Pulmonary artery endothelial cell (primary cell): ENCODE measurements at regions not wholly inside any gene's neighbourhood (a gene's known extent, or its start where the extent isn't known, plus 50 kb on each side); places are given as distances from the start of the nearest gene placed in this dataset.
A peak's percentile ranks its signal among the peaks of the same experiment; 100 is the strongest.
"Not testable (repeated sequence)": the region's sequence is repeated elsewhere in the genome, so short reads cannot be mapped to it uniquely, and the experiment has no call there.

Experiments
- DNase-seq: peaks from one replicate; pipeline ENCODE4 v3.0.0-alpha.2; 2011; ENCODE audit warnings: low read depth, low spot score

DNA sequence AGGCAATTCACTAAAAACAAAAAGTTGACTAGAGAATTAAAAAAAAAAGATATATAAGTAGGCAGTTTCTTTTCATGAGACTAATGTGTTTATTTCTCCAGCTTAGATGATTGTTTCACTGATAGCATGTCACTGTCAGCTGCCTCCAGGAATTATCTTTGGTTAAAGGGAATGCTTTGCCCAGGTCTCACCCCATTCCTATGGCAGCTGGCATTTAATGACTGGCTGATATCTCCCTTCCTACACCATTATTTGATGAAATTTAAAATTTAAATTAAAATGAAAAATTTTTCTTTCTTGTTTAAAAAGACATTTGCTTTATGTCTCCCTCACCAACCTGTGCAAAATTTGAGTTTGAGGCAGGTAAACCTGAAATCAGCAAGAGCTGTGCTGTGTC is 214.5 kb upstream of the PRSS1 start:
- no peak for DNase-seq

DNA sequence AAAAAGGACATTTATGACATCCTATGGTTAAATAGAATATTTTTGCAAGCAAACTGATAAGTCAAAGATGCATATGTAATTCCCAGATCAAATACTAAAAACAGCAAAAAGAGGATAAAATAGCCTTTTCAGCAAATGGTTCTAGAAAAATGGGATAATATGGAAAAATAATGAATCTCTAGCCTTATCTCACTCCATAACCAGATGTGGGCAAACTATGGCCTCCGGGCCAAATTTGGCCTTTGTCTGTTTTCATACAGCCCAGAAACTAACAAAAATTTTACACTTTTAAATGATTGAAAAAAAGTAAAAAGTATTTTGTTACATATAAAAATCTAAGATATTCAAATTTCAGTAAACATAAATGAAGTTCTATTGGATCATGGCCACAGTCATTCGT is 215.4 kb upstream of the PRSS1 start:
- no peak for DNase-seq

DNA sequence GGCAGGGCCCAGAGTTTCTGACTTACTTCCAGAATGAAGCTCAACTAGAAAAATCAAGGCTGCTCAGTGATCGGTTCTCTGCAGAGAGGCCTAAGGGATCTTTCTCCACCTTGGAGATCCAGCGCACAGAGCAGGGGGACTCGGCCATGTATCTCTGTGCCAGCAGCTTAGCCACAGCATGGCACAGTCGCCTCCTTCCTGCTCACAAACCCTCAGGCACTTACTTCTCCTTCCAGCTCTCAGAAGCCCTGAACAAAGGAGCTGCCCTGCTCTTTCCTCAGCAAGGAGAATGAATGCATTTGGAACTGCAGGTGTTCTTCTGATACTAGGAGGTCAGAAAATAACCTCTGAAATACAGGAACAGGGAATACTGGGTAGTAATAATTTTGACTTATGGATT is 219.7 kb upstream of the PRSS1 start:
- no peak for DNase-seq

DNA sequence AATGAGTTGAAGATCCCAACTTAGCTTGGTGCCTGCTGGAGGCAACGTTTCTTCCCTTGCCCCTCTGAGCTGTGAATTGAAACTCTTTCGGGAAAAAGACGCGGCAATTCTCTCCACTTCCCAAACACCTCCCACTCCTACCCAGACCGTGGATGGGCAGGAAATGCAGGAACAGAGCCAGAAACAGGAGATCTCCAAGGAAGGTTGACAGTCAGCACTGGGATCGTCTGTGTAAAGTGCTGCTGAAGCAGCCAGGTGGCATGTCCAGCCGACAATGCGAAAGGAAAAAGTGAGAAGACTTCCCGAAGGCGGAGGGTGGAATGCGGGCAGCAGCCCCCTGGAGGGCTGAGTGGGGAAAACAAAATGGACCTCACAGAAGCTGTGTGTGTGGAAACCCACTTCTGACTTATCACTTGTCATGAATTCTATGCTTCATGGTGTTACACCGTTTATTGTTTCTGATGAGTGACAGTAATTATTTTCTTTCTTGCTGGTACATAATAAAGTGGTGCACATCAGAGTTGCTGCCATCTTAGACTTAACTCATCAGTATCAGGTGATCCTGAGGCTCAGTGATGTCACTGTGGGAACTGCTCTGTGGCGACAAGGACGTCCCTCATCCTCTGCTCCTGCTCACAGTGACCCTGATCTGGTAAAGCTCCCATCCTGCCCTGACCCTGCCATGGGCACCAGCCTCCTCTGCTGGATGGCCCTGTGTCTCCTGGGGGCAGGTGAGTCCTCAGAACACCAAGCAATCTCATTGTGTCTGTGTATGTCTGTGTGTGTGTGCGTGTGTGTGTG is 220.5 kb upstream of the PRSS1 start:
- DNase-seq: no peak

DNA sequence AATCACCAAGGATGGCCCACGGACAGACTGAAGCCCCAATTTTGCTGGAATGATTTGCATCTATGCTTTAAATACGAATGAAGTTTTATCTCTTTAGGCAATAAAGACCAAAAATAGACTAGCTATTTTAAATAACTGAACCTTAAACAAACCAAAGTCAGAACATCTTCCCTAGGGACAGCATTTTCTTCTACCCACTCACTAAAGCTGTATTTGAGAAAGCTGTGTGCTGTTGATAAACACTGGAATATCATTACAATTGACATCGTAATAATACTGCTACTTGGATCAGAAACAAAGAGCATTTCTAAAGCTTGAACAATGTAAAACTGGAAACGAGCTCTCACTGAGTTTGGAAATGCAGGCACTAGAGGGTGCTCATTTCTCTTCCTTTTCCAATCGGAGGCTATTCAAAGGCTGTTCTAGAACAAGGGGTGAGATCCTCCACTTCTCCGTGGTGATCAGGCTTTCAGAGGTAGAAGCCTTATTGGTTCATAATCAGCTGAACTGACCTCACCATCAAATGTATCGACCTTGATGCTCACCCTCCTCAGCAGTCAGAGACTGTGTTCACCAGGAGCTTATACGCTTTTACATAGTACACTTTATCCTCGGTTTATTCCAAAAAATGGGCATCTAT is 225.3 kb upstream of the PRSS1 start:
- DNase-seq: no peak

DNA sequence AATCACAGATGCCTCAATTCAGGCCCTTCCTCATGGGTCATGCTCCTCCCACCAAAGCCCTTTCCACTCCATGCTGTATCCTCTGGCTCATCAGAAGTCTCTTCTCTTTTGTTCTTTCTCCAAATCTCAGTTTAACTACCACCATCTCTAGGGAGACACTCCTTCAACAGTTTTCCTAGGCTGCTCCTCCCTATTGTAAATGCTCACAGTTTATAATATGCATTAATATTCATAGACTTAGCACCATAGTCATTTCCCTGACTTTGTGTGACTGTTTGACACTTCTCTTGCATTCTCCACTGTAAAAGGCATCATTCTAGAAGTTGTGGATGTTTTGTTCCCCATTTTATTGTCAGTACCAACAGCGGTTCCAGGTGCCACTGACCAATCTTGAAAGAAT is 226.5 kb upstream of the PRSS1 start:
- DNase-seq: no peak

DNA sequence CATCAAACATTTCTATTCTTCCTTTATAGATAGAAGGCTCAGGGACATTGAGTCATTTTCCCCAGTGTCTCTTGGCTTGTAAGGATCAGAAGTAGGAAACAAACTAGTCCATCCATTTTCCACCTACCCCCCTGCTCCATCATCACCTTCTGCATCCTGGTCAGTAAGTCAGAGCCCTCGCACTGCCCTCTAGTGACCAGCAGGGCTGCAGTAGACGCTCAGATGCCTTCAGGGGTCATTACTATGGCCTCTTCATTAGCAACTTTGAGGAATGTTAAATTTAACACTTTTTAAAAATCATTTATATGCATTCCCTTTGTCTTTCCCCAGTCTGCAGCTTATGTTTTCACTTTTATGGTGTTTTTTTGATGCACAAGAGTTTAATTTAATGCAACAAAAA is 228.4 kb upstream of the PRSS1 start:
- not testable (repeated sequence) for DNase-seq

DNA sequence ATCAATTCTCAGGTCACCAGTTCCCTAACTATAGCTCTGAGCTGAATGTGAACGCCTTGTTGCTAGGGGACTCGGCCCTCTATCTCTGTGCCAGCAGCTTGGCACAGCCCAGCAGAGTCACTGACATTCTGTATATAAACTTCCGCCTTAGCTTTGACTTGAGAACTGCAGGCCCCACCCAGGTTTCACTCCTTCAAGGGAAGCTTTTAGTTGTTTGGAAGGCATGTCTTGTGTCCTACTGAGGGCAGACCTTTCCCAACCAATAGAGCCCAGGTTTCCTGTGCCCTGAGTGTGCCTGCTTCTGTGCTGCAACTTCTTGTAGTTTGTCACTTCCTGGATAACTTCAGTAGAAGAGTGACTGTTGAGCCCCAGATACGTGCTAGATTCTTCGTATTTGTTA is 228.8 kb upstream of the PRSS1 start:
- not testable (repeated sequence) for DNase-seq

DNA sequence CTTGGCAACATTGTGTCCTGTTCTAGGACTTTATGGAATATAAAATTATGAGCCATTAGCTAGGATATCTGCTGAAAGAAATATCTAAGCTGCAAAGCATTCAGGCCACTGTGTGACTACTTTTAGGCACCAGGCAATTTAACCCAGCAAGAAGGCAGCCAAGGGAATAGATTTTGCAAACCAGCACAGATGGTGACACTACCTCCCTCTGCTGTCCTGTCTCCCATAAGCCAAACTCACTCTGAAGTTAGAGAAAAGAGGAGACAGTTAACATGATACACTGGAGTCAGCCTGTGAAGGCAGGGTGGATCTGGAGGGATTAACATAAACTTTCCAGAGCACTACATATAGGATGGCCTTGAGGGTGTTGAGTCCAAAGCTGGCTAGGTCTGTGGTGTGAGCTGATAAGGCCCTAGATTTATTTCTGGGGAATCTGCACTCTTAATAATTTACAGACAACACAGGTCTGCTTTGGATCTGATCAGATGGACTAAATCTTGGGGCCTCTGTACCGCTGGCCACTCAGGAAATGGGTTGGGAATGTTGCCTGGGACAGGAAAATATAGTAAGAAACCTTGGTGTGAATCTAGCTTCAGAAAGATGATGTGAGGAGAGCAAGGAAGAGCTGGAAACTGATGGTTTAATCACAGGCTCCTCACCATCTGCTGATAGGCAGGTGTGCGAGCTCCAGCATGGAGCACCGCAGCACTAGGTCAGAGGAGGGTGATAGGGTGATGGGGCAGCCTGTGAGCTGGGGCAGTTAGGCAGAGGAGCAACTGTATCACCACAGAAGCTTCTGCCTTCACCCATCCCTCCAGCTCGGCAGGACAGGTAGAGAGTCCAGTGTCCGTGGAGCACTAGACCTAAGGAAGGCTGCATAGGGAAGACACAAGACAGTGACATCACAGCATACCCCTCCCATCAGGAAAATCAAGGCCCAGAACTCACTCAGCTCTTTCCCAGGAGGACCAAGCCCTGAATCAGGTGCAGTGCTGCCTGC is 229.9 kb upstream of the PRSS1 start:
- no peak for DNase-seq

DNA sequence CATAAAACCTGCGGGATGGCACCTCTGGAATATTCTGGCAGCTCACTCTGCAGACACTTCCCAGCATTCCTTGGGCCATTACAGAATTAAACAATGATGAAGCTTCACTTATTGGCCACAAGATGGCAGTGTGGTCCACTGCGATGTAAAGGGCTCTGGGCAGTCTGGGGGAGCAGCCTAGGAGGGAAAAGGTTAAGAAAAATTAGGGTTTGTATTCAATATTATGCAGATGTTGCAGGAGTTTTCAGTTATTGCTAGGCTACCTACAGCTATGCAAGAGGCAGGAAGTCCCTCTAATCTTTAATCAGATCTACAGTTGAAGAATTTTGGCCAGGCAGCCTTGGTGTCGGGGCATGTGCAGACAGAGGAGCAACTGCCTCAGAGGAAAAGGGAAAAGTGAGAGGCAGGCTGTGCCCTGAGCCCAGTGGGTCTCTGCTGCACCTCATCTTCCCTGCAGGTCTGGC is 233.2 kb upstream of the PRSS1 start:
- DNase-seq: peak; percentile 33

DNA sequence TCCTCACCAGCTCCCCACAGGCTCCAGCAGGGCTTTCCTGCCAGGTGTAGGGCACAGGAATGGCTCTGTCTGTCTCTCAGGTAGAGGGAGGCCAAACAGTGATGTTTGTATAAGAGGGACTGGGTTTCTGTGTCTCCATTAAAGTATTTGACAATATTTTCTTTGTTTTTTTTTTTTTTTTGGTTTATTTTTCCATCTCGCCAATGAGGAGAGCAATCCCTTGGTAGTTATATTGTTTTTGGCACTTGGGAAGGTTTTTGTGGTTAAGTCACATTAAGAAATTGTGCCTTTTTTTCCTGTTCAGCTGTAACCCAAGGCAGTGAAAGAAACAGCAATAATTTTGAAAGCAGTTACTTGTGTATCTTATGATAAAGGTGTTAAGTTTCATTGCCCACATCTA is 234.6 kb upstream of the PRSS1 start:
- DNase-seq: not testable (repeated sequence)

DNA sequence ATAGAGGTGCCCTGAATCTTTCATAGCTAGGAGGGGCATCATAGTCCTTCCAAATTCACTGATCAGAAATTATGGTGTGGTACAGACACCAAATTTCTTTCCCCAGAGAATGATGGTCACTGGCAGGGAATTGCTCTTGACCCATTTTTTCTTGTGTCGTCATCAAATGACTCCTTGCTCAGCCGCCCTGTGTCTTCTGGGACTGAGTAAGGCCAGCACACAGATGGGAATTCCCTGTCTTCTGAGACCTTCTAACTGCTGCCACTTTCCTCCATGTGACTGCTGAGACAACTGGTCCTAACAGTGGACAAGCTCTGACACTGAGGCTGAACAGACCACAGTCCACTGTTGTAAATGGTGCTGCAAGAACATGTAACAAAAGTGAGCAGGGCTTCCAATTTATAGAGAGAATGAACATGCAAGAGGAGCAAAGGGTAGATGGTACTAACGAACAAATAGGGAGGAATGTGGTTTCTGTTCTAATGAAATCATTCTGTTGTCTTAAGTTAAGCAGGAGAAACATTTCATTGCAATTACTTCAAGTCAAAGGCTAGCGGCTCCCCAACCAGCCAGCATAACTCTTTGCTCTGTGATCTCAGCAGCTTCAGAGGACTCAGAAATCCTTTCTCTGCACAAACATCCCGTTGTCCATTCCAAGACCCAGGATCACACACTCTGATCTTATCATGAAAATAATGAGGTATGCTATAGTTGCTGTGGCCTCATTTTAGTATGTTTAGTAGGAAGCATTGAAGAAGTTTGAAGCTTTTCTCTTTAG is 235.9 kb upstream of the PRSS1 start:
- no peak for DNase-seq

DNA sequence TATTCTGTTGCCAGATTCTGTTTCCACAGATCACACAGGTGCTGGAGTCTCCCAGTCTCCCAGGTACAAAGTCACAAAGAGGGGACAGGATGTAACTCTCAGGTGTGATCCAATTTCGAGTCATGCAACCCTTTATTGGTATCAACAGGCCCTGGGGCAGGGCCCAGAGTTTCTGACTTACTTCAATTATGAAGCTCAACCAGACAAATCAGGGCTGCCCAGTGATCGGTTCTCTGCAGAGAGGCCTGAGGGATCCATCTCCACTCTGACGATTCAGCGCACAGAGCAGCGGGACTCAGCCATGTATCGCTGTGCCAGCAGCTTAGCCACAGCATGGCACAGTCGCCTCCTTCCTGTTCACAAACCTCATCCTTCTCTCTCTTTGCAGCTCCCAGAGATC is 237.5 kb upstream of the PRSS1 start:
- no peak for DNase-seq

DNA sequence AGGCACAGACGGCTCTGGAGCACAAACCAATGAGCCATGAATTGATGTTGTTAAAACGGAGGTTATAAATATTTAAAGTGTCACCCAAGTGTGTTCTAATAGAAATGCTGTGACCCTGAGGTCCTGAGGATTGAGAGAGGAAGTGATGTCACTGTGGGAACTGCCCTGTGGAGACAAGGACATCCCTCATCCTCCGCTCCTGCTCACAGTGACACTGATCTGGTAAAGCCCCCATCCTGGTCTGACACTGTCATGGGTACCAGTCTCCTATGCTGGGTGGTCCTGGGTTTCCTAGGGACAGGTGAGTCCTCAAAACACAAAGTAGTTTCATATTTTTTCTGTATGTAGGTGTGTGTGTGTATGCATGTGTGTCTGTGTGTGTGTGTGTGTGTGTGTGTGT is 237.9 kb upstream of the PRSS1 start:
- no peak for DNase-seq

DNA sequence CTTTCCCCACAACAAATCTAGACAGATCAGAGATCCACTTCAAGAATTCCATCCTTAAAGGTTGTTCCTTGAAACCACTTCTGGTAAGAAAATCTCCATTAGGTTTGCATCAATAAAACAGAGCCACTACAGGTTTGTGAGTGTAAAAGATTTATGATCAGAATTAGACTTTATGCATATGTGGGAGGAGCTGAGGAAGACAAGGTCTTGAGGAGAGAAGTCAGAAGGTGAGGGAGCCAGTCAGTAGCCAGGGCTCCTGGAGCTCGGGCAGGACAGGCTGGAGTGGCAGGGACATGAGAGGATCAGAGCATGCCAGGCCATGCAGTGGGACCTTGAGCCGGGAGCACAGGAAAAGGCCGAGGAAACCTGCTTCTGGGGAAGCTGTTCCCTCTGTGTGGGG is 240.0 kb upstream of the PRSS1 start:
- not testable (repeated sequence) for DNase-seq

DNA sequence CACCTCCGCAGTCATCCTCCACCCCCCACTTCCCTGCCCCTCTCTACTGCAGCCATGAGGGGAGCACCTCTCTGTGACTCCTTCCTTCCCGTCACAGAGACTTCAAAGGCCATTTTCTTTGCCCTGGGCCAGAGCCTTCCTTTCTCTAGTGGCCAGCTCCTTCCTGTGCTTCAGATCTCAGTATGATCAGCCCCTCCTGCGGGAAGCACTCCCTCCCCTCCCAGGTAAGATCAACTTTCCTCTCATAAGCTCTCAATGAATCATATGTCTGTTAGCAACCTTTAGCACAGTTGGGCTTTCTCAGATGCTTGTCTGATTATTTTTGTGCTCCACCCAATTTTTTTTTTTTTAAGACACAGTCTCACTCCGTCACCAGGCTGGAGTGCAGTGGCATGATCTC is 241.0 kb upstream of the PRSS1 start:
- no peak for DNase-seq

DNA sequence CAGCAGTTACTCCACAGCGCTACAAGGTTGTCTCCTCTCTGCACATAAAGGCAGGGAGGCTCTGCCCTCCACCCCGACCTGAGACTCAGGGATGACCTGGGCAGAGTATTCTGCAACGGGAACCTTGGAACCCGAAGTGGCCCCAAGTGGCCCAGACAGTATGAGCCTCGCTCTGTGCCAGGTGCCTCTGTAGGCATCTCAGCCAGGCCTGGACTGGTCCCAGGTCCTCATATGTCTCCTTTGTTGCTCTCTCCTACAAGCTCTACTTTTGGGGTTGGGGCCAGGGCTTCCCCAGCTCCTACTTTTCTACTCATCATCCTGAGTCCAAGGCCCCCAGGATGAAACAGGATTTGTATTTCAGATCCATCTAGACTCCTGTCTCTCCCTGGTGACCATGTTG is 241.5 kb upstream of the PRSS1 start:
- DNase-seq: no peak

DNA sequence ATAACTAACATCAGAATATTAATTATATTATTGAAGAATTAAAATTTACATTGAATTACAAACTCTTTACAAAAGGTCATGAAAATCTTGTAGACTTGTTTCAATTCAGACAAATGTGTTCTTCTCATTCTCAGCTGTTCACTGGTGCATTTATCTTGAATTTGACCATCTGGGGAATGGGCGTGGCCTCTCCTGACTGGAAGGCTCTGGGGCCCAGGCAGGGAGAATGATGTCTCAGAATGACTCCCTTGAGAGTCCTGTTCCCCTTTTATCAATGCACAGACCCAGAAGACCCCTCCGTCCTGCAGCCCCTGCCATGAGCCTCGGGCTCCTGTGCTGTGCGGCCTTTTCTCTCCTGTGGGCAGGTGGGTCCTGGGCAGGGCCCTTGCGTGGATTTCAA is 242.2 kb upstream of the PRSS1 start:
- not testable (repeated sequence) for DNase-seq

DNA sequence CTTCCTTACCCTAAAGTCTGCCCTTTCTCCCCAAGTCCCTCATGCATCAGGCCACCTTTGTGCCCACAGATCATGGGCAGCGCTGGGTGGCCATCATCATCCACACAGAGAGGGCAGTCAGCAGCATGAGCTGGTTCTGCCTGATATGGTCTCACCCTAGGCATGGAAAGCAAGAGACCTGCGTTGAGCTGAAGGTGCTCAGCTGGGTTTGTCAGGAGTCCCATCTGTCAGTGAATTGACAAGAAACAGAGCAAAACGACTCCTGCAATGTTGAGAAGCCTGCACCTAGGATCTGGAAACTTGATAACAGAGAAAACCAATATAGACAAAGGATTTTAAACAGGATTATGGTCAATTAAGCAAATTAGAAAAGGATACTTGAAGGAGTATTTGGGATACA is 242.7 kb upstream of the PRSS1 start:
- DNase-seq: no peak

DNA sequence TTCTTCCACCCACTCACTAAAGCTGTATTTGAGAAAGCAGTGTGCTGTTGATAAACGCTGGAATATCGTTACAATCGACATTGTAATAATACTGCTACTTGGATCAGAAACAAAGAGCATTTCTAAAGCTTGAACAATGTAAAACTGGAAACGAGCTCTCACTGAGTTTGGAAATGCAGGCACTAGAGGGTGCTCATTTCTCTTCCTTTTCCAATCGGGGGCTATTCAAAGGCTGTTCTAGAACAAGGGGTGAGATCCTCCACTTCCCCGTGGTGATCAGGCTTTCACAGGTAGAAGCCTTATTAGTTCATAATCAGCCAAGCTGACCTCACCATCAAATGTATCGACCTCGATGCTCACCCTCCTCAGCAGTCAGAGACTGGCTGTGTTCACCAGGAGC is 245.3 kb upstream of the PRSS1 start:
- DNase-seq: not testable (repeated sequence)

DNA sequence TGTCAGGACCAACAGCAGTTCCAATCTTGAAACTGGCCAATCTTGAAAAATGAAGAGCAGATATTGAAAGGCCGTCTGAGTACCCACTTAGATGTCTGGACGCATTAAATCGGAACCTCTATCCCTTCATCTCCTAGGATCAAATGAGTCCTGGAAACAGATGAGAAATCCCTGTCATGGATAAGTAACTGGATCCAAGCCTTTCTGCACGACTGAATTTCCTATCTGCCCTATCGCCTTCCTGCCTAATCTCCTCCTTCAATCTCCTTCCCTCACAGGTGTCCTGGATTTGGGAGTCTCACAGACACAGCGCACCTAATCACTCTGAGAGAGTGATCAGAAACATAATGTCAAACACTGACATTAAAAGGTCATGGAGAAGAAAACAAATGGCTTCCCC is 245.2 kb upstream of the PRSS58 start:
- DNase-seq: no peak
